HG02938 (cell line): ENCODE measurements at regions not wholly inside any gene's neighbourhood (a gene's known extent, or its start where the extent isn't known, plus 50 kb on each side); places are given as distances from the start of the nearest gene placed in this dataset.
"Not testable (repeated sequence)": the region's sequence is repeated elsewhere in the genome, so short reads cannot be mapped to it uniquely, and the experiment has no call there.

Source experiments
- ATAC-seq: cut with Tn5 transposase; IDR thresholded peaks from one replicate; pipeline ENCODE4 v1.9.1; 2021; ENCODE audit warnings: mild to moderate bottlenecking, moderate library complexity; ENCODE audit not compliant: unreplicated experiment

GRCh38 chr4:3380336-3380735 lies 61.4 kb upstream of the HGFAC start:
- not testable (repeated sequence) for ATAC-seq

GRCh38 chr4:3381208-3381607 lies 60.6 kb upstream of the HGFAC start:
- not testable (repeated sequence) for ATAC-seq

GRCh38 chr4:3382251-3382650 lies 59.5 kb upstream of the HGFAC start:
- no peak for ATAC-seq

GRCh38 chr4:3384391-3384770 lies 57.4 kb upstream of the HGFAC start:
- no peak for ATAC-seq

GRCh38 chr4:3384771-3385710 lies 56.7 kb upstream of the HGFAC start:
- ATAC-seq = no peak

- ATAC-seq = no peak
Observed at GRCh38 chr4:3385711-3386420, 55.9 kb upstream of the HGFAC start.

- ATAC-seq = no peak
Observed at GRCh38 chr4:3386526-3386925, 55.2 kb upstream of the HGFAC start.

GRCh38 chr4:3387154-3387942 lies 54.4 kb upstream of the HGFAC start:
- ATAC-seq = peak; percentile 50

- no peak for ATAC-seq
Observed at GRCh38 chr4:3387943-3388361, 53.8 kb upstream of the HGFAC start.

GRCh38 chr4:3388471-3389232 lies 53.1 kb upstream of the HGFAC start:
- peak; percentile 80 for ATAC-seq

- no peak for ATAC-seq
Observed at GRCh38 chr4:3389233-3390215, 52.2 kb upstream of the HGFAC start.

GRCh38 chr4:3390288-3390811 lies 51.4 kb upstream of the HGFAC start:
- no peak for ATAC-seq

GRCh38 chr4:3391422-3391821 lies 50.3 kb upstream of the HGFAC start:
- ATAC-seq = no peak
